SH-SY5Y (cell line): ENCODE measurements at regions not wholly inside any gene's neighbourhood (a gene's known extent, or its start where the extent isn't known, plus 50 kb on each side); places are given as distances from the start of the nearest gene placed in this dataset.
A peak's percentile ranks its signal among the peaks of the same experiment; 100 is the strongest.

Experiments used
- GATA2 ChIP-seq: IDR thresholded peaks from 2 replicates; pipeline ENCODE4 v1.6.1; 2011; ENCODE audit warnings: mild to moderate bottlenecking, low read depth, low read length
- GATA3 ChIP-seq: IDR thresholded peaks from 2 replicates; pipeline ENCODE4 v1.6.1; 2011; ENCODE audit warnings: low read depth, mild to moderate bottlenecking, low read length, moderate library complexity

DNA sequence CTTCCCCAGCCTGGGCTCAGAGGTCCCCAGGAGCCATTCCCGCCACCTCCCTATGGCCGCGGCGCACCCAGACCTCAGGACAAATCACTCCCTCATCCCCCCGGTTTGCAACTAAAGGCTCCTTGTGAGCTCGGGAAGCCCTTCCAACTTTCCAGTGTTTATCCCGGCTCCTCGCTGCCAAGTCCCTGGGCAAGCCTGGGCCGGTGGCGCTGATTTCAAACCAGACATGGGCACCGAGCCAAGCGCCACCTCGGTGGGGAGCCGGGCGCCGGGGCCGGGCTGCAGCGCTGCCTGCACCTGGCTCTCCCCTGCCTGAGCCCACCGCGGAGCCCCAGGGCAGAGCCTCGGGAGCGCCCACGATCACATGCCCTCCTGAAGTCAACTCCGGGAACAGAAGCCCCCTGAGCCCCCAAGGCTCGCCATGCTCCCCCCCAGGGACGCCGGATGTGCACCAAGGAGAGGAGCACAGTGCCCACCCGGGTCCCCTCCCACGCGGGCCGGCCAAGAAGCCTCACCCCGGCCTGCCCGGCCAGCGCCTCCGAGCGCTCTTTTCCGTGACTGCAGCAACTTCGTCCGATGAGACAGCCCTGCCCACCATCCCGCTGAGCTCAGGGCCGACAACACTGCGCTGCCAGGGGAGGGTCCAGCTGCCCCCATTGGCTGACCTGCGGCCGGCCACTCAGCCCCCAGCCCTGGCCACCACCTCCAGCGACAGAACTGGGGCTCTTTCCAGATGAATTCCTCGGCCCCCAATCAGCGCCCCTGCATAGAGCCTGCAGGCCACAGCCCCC, 50.0 kb downstream of the NCOR2 start:
- TF ChIP-seq GATA3 (no peak), GATA2 (no peak)

DNA sequence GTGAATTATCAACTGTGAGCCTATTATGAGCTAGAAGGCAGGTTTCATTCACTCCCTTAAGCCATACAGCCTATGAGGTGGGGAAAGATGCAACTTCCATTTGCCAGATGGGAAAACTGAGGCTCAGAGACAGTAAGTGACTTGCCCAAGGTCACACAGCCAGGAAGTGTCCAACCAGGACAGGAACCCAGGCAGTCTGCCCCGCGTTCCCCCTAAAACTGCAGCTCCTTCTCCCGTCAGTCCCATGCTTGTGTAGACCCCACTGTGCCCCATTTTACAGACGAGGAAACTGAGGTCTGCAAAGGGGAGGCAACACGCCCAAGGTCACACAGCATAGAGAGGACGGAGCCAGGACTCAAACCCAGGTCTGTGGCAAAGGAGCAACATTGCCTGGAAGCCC, 50.6 kb downstream of the NCOR2 start:
- TF ChIP-seq GATA3 (no peak), GATA2 (no peak)

DNA sequence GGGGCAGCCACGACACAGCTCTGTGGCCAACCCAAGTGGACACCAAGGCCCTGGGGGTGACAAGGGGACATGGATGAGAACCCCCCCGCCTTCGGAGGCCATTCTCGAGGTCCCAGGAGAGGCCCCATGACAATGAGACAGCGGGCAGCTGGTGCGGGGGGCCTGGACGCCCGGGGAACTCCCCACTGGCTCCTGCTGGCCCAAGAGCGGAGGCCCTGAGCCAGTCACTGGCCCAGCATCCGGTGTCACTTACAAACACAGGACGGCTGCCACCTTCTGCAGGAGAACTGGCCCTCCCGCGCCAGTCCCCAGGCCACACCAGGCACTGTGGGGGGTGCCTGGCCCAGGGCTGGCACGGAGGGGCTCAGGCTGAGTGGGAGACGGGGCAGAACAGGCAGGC, 51.4 kb downstream of the NCOR2 start:
- TF ChIP-seq GATA2, result no peak
- TF ChIP-seq GATA3, result no peak

DNA sequence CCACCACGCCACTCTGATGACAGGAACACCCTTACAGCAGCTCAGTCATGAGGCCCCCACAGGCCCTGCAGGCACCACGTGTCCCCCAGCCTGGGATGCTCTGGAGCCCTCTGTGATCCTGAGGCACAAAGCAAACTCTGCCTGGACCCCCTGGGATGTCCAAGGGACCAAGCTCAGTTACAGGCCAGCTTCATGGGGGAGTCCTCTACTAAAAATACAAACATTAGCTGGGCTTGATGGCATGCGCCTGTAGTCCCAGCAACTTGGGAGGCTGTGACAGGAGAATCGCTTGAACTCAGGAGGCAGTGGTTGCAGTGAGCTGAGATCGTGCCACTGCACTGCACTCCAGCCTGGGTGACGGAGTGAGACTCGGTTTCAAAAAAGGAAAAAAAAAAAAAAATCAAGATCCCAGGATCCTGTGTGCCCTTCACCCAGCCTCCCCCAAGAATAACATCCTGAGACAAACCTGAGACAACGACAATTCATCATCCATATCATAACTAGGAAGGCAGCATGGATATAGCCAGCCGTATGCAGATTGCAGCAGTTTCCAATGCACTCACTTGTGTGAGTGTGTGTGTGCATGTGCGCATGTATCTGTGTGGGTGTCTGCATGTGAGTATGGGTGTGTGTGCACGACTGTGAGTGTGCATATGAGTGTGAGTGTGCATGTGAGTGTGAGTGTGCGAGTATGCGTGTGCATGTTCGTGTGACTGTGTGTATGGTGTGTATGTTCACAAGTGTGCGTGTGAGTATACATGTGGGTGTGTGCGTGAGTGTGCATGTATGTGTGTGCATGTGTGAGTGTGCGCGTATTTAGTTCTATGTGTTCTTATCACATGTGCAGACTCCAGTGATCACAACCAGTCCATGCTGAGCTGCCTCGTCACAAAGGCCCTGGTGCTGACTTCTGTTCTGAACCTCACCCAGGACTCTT, 52.1 kb downstream of the NCOR2 start:
- TF ChIP-seq GATA2 (no peak), GATA3 (no peak)

DNA sequence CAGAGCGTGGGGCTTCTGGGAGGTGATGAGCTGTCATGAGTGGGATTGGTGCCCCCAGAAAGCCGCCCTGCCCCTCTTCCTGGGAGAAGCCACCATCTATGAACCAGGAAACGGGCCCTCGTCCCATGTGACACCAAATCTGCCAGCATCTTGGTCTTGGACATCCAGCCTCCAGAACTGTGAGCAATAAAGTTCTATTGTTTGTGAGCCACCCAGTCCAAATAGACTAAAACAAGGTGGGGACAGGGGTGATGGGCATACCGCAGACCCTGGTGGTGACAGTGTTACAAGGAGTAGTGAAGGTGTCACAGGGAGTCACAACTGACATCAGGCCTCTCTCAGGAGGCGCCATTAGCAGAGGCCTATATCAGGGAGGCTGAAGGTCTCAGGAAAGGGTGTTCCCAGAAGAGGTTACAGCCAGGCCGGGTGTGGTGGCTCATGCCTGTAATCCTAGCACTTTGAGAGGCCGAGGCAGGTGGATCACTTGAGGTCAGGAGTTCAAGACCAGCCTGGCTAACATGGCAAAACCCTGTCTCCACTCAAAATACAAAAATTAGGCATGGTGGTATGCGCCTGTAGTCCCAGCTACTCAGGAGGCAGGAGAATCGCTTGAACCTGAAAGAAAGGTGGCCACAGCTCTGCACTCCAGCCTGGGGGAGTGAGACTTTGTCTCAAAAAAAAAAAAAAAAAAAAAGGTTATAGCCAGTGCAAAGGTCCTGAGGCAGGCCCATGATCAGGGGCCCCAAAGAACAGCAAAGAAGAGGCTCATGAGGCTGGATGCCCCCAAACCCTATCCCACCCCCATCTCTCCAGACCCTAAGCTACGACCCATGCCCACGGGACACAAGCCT, 53.0 kb downstream of the NCOR2 start:
- TF ChIP-seq GATA2 (no peak), GATA3 (no peak)

DNA sequence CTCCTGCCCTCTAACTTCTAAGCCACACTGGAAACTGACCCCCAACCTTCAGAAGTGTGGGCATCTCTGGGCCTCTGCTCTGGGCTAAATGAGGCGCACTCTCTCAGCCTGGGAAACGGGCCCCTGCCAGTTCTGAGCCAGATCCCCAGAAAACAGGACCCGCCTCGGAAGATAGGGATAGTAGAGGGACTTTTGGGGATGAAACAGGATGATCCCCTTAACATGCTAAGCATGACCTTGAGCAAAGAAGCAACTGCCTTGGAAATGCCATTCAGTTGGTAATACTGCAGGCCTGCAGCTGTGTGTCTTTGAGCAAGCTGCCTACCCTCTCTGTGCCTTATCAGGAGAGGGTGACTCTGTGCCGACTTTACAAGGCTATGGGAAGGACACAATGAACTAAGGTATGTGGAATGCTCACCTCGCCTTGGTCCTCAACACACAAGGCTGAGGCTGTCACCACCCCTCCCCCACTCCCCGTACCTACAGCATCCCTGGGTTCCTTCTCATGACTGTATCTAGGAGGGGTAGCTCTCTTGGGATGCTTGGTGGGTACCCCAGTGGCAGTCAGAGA, 54.0 kb downstream of the NCOR2 start:
- no peak for TF ChIP-seq GATA2
- no peak for TF ChIP-seq GATA3

DNA sequence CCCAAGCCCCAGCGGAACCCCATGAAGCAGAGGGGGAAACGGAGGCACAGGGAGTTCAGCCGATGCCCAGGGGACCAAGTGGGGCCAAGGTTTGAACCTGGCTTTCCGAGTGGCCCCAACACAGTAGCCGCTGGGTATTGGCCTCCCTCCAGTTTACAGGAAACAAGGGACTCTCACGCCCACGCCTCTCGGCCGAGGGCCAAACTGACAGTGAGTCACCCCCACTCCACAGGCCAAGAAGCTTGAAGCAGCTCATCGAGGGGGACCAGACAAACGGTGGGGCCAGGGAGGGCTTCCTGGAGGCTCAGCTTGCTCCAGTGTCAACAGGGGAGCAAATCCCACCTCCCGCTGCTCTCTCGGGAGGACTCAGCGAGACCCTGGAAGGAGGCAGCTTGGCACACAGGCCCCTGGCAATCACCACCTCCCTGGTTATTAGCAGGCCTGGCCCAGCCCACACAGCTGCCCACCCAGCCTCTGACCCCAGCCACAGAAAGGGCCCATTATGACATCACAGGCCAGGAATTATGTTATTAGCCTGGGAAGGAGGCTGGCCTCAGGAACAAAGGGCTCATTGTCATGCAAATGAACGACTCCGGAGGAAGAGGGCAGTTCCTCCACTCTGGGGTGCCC, 54.6 kb downstream of the NCOR2 start:
- TF ChIP-seq GATA2, result no peak
- no peak for TF ChIP-seq GATA3

DNA sequence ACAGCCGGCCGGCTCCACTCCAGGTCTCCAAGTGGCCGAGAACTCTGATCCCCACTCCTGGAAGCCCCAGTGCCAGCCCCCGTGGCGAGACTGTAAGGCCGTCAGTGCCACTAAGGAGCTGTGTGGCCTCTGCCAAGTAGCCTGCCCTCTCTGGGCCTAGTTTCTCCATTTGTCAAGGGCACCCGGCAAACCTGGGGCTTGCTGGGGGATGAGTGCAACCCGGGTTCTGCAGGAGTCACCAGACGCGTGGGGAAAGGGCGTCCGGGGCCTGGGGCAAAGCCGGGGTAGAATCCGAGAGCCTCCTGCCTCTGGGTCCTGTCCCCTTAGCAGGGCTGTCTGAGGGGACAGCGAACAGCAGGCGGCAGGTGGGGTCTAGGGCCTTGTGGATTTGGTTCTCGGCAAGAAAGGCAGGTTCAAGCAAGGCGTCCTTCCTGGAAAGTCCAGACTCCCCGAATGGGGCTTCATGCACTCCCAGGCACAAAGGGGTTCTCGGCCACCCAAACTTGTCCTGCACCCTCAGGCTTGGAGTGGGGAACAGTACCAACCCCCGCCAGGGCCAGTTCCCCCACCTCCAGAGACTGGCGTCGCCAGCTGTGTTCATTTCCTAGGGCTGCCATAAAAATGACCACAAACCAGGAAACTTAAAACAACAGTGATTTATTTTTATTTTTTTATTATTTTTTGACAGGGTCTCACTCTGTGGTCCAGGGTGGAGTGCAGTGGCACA, 56.0 kb downstream of the NCOR2 start:
- no peak for TF ChIP-seq GATA2
- no peak for TF ChIP-seq GATA3

DNA sequence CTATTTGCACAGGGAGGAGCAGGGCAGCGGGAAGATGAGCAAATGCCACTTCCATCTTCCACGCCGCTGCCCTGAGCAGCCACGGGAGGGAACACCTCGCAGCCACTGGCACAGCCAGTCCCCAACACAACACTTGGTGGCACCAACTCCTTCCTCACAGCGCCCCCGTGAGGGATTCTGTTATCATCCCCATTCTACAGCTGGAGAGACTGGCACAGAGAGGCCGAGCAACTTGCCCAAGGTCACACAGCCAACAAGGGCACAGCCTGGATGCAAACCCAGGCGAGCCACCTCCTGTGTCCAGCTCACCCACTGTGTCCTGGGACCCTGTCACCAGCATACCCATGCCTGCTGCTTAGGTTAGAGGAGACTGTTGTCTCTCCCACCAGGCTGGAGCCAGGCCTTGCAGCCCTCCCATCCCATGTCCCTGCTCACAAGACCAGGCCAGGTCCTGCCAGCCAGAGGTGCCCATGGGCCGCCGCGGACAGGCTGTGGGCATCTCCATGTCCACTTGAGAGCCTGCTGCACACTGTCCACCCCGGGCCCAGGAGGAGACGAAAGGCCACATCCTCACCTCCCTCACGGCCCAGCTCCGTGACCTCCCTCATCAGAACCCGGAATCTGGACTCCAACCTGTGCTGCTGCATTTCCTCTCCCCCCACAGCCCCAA, 57.0 kb downstream of the NCOR2 start:
- TF ChIP-seq GATA3 (no peak), GATA2 (no peak)

DNA sequence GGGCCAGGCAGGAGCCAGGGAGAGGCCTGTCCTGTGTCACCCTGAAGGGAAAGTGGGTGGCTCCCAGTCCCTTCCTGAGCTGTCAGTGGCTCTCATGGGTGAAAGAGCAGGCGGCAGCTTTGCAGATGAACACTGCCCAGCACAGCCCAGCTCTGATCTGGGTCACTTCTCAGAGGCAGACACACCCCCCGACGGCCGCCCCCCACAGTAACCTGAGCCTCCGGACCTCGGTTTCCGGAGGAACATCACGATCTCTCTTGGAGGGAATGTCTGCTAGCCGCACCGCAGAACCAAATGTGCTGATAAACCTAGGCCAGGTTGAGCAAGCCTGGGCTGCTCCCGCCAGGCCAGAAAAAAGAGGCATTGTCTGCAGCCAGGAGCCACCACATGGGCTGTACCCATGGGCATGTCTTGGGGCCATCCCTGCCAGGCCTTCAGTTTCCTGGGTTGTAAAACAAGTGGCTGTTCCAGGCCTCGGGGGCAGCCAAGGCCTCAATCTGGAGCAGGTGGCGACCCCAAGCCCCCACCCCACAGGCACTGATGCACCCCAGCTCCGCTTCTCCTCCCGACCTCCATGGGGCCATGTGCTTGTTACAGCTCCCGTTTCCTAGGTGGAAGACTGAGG, 57.6 kb downstream of the NCOR2 start:
- no peak; the same call in 1 of the 2 replicates for TF ChIP-seq GATA2
- TF ChIP-seq GATA3, result no peak

DNA sequence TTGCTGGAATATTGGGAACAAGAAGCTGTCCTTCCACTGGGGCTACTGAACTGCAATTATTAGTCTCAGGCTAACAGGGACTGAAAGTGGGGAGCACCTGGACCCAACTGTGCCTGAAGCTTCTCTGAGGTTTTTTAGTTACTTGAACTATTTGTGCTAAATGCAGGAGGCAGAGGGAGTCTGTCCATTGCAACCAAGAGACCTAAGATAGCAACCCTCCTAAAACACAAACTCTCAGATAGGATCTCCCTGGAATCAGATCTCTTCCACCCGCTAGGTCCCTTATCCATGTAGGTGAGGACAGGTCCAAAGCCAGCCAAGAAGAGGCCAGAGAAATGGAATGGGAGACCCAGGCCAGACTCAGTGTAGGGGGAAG, 58.1 kb downstream of the NCOR2 start:
- TF ChIP-seq GATA3 (no peak), GATA2 (peak; percentile 43; the same call in 1 of the 2 replicates)

DNA sequence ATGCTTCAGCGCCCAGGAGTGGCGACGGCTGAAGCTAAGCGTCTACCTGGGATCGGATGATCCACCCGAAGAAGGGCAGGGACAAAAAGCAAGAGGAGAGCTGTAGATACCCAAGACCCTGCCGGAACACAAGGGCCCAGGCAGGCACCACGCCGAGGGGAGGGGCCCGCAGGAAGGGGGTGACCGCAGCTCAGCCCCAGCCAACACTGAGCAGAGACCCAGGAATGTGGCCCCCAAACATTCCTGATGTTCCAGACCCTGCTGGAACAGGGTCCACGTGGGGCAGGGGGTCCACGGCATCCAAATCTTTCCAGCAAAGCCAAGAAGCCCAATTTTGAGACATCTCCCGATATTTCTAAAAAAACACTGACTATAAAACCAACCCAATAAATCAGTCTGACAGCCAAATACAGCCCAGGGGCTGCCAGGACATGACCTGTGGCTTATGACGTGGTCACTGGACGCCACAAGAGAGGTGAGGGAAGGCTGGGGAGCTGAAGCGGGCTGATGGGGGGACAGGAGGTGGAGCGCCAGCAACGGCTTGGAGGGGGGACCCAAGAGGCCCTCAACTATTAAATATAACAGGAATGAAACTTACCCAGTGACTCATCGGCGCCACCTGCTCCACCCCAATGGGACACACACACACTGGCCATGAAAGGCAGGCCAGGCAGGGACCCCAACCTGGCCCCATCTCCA, 58.9 kb downstream of the NCOR2 start:
- no peak for TF ChIP-seq GATA3
- no peak for TF ChIP-seq GATA2
